GM12878 (cell line): ENCODE measurements at regions not wholly inside any gene's neighbourhood (a gene's known extent, or its start where the extent isn't known, plus 50 kb on each side); places are given as distances from the start of the nearest gene placed in this dataset.

Source experiments
- ATAC-seq: fragments of 200-7000 bp; cut with Tn5 transposase; 3 replicates; pipeline ENCODE4 v1.9.1; 2020; ENCODE audit warnings: mild to moderate bottlenecking, moderate library complexity
- BruUV-seq: library from RNA; stranded (reverse); fragments of 400-500 nt; replicated peaks from 2 replicates; lab custom pipeline; 2021; lab: Mats Ljungman, UMichigan
- CTCF ChIA-PET: fragments of 300-600 bp; sonication (Branson Sonifier 250); formaldehyde crosslinking; extraction: SDS; loops from one replicate; lab custom pipeline; 2021; ENCODE audit warnings: inconsistent platforms; lab: Yijun Ruan, JAX
- POLR2A ChIA-PET: fragments of 350-600 bp; formaldehyde crosslinking; extraction: SDS; loops from one replicate; lab custom pipeline; 2021; ENCODE audit warnings: inconsistent platforms; lab: Charles Lee
- RAD21 ChIA-PET: fragments of 300-600 bp; sonication (Branson Sonifier 250); formaldehyde crosslinking; loops from one replicate; lab custom pipeline; 2023; ENCODE audit warnings: antibody characterized with exemption; ENCODE audit not compliant: unreplicated experiment; lab: Charles Lee
- SMC1A ChIA-PET: fragments of 300-600 bp; sonication (Branson Sonifier 250); formaldehyde crosslinking; loops from one replicate; lab custom pipeline; 2023; ENCODE audit not compliant: unreplicated experiment, uncharacterized antibody; lab: Charles Lee
- DNase-seq: peaks from one replicate; pipeline ENCODE4 v3.0.0-alpha.2; 2011; ENCODE audit warnings: low read depth, low spot score
- FAIRE-seq: peaks from 3 replicates; lab custom pipeline; 2011; peaks lifted over from hg19 to GRCh38; lab: Jason Lieb, UNC
- H2AFZ ChIP-seq: 2 replicates; pipeline ENCODE4 v1.6.0; 2011; ENCODE audit warnings: low read depth, low read length, control low read depth; ENCODE audit not compliant: control insufficient read depth
- H3K27ac ChIP-seq: 2 replicates; pipeline ENCODE4 v1.5.1; 2011; ENCODE audit warnings: control low read depth; ENCODE audit not compliant: control insufficient read depth, insufficient read depth
- H3K27me3 ChIP-seq, 2 experiments: replicated peaks in 1 of 2; 2 replicates each; pipeline versions ENCODE4 v1.6.0 to v1.6.1; 2011; ENCODE audit warnings: low read length in 1 of 2; ENCODE audit not compliant: control insufficient read depth in 2 of 2, insufficient read depth in 2 of 2
- H3K36me3 ChIP-seq, 2 experiments: 2 replicates each; pipeline ENCODE4 v1.5.1; 2011; ENCODE audit warnings: low read length in 1 of 2; ENCODE audit not compliant: control insufficient read depth in 2 of 2, insufficient read depth in 2 of 2
- H3K4me1 ChIP-seq: 2 replicates; pipeline ENCODE4 v1.6.1; 2011; ENCODE audit warnings: mild to moderate bottlenecking, low read length, moderate library complexity, mixed read lengths; ENCODE audit not compliant: control insufficient read depth, insufficient read depth
- H3K4me2 ChIP-seq: 2 replicates; pipeline ENCODE4 v1.6.0; 2011; ENCODE audit warnings: control low read depth; ENCODE audit not compliant: control insufficient read depth, insufficient read depth
- H3K4me3 ChIP-seq: fragments of 200-600 bp; sonication (generic); 2 replicates; pipeline ENCODE4 v1.5.1; 2016
- H3K79me2 ChIP-seq: 2 replicates; pipeline ENCODE4 v1.6.0; 2011; ENCODE audit warnings: low read length; ENCODE audit not compliant: control insufficient read depth, insufficient read depth
- H3K9ac ChIP-seq: 2 replicates; pipeline ENCODE4 v1.8.0; 2011; ENCODE audit warnings: low read length, control low read depth, mixed read lengths; ENCODE audit not compliant: control insufficient read depth, insufficient read depth
- H3K9me3 ChIP-seq: replicated peaks from 3 replicates; pipeline ENCODE4 v1.5.1; 2011; ENCODE audit warnings: mild to moderate bottlenecking, low read length; ENCODE audit not compliant: control insufficient read depth, insufficient read depth
- H4K20me1 ChIP-seq: 2 replicates; pipeline ENCODE4 v1.6.0; 2011; ENCODE audit not compliant: control insufficient read depth, insufficient read depth
- ASH2L ChIP-seq: fragments of 300-600, 200-600 bp; sonication (generic); IDR thresholded peaks from 2 replicates; pipeline ENCODE4 v1.6.1; 2017; ENCODE audit warnings: low read depth, mild to moderate bottlenecking, borderline replicate concordance
- ETV6 ChIP-seq, 2 experiments: fragments of 450-650 bp in 1 of 2; IDR thresholded peaks in 1 of 2; conservative IDR thresholded peaks in 1 of 2; 2 replicates each; pipeline ENCODE4 v1.6.1; 2014; ENCODE audit warnings: antibody characterized with exemption in 1 of 2, borderline replicate concordance in 1 of 2, low read depth in 1 of 2, mild to moderate bottlenecking in 1 of 2, moderate library complexity in 1 of 2
- HCFC1 ChIP-seq: fragments of 150-350 bp; IDR thresholded peaks from 2 replicates; pipeline ENCODE4 v1.6.1; 2014; ENCODE audit warnings: low read length
- IKZF1 ChIP-seq: fragments of 450-650 bp; conservative IDR thresholded peaks from 2 replicates; pipeline ENCODE4 v1.6.1; 2017; ENCODE audit warnings: antibody characterized with exemption, mild to moderate bottlenecking
- LARP7 ChIP-seq: fragments of 450-650 bp; IDR thresholded peaks from 2 replicates; pipeline ENCODE4 v1.6.1; 2017; ENCODE audit warnings: mild to moderate bottlenecking
- NFYA ChIP-seq: IDR thresholded peaks from 2 replicates; pipeline ENCODE4 v1.6.1; 2011; ENCODE audit warnings: low read depth, mild to moderate bottlenecking, low read length, improper control_type of control experiment, borderline replicate concordance
- NFYB ChIP-seq: IDR thresholded peaks from 2 replicates; pipeline ENCODE4 v1.6.1; 2011; ENCODE audit warnings: low read depth, mild to moderate bottlenecking, low read length, improper control_type of control experiment, moderate library complexity; ENCODE audit not compliant: insufficient read depth
- NR2F1 ChIP-seq: fragments of 450-650 bp; conservative IDR thresholded peaks from 2 replicates; pipeline ENCODE4 v1.6.1; 2017; ENCODE audit warnings: mild to moderate bottlenecking
- RELA ChIP-seq: fragments of 450-650 bp; IDR thresholded peaks from 2 replicates; pipeline ENCODE4 v1.8.0; 2014; ENCODE audit warnings: borderline replicate concordance; ENCODE audit not compliant: partially characterized antibody
- RUNX3 ChIP-seq: IDR thresholded peaks from 2 replicates; pipeline ENCODE4 v1.6.1; 2012; ENCODE audit warnings: low read length, inconsistent platforms
- SIX5 ChIP-seq: IDR thresholded peaks from 2 replicates; pipeline ENCODE4 v1.6.1; 2011; ENCODE audit warnings: mild to moderate bottlenecking, low read depth, low read length, moderate library complexity; ENCODE audit not compliant: severe bottlenecking
- ZSCAN29 ChIP-seq: fragments of 450-650 bp; IDR thresholded peaks from 2 replicates; pipeline ENCODE4 v1.6.1; 2017; ENCODE audit warnings: mild to moderate bottlenecking, moderate library complexity
- WGBS: methylation state at CpG from one replicate; pipeline ENCODE4 v1.1.6; 2016; ENCODE audit warnings: low lambda C conversion rate; ENCODE audit not compliant: insufficient replicate concordance, insufficient coverage; ENCODE audit errors: missing lambda C conversion rate; 5-methylcytosine and 5-hydroxymethylcytosine counted together
- in situ Hi-C: fragments of 300-500 bp; cut with MboI; formaldehyde crosslinking; loops from 9 replicates; pipeline ENCODE4 v1.14.3; 2018; ENCODE audit warnings: mixed read lengths
- intact Hi-C: fragments of 100-400 bp; cut with micrococcal nuclease; formaldehyde crosslinking; loops from one replicate; pipeline ENCODE4 v1.14.2; 2022; ENCODE audit not compliant: unreplicated experiment
- TF ChIP-seq, protein P1 (sequence below): IDR thresholded peaks from 2 replicates; pipeline ENCODE4 v1.6.1; 2012; ENCODE audit warnings: low read depth, low read length, improper control_type of control experiment
- TF ChIP-seq, protein P2 (sequence below): fragments of 450-650 bp; IDR thresholded peaks from 2 replicates; pipeline ENCODE4 v1.6.1; 2016; ENCODE audit warnings: mild to moderate bottlenecking, moderate library complexity, borderline replicate concordance

DNA sequence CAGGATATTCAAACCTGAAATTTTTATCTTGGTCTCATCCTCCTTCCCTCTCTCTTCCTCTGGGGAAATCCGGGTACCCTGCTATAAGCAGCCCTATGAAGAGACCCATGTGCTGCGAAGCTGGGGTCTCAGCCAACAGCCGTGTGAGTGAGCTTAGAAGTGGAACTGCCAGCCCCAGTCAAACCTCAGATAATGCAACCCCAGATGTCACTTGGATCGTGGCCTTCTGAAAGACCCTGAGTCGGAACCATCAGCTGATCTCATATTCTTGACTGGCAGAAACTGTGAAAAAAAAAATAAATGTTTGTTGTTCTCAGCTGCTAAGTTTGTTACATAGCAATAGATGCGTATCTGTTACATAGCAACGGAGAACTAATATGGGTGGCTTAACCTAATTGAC is 198.1 kb upstream of the NPY2R start:
- DNase-seq (no peak), FAIRE-seq (no peak)
- Histone ChIP-seq H2AFZ (no peak overlapping the region), H4K20me1 (no peaks in the 10 kb centered on the region), H3K79me2 (no peaks in the 10 kb centered on the region), H3K9ac (no peak overlapping the region), H3K36me3 (no peaks in the 10 kb centered on the region)
- ChIA-PET CTCF (no interaction called here), POLR2A (no interaction called here)
- WGBS = 41% methylated on average over 7 of the region's 7 CpGs
- TF ChIP-seq IKZF1 (no peak), NFYB (no peak), HCFC1 (no peak), LARP7 (no peak), ASH2L (no peak), ZSCAN29 (no peak), SIX5 (no peak), ETV6 (conservative IDR thresholded peaks at IDR 0.05 in 1 of 2, IDR thresholded peaks at IDR 0.05 in 1 of 2; ENCODE audit: borderline replicate concordance in 1 of 2, low read depth in 1 of 2) (no peak), NR2F1 (no peak), NFYA (no peak), RELA (no peak), RUNX3 (no peak)
- TF ChIP-seq, protein P1, sequence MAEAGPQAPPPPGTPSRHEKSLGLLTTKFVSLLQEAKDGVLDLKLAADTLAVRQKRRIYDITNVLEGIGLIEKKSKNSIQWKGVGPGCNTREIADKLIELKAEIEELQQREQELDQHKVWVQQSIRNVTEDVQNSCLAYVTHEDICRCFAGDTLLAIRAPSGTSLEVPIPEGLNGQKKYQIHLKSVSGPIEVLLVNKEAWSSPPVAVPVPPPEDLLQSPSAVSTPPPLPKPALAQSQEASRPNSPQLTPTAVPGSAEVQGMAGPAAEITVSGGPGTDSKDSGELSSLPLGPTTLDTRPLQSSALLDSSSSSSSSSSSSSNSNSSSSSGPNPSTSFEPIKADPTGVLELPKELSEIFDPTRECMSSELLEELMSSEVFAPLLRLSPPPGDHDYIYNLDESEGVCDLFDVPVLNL = no peak
- TF ChIP-seq, protein P2, sequence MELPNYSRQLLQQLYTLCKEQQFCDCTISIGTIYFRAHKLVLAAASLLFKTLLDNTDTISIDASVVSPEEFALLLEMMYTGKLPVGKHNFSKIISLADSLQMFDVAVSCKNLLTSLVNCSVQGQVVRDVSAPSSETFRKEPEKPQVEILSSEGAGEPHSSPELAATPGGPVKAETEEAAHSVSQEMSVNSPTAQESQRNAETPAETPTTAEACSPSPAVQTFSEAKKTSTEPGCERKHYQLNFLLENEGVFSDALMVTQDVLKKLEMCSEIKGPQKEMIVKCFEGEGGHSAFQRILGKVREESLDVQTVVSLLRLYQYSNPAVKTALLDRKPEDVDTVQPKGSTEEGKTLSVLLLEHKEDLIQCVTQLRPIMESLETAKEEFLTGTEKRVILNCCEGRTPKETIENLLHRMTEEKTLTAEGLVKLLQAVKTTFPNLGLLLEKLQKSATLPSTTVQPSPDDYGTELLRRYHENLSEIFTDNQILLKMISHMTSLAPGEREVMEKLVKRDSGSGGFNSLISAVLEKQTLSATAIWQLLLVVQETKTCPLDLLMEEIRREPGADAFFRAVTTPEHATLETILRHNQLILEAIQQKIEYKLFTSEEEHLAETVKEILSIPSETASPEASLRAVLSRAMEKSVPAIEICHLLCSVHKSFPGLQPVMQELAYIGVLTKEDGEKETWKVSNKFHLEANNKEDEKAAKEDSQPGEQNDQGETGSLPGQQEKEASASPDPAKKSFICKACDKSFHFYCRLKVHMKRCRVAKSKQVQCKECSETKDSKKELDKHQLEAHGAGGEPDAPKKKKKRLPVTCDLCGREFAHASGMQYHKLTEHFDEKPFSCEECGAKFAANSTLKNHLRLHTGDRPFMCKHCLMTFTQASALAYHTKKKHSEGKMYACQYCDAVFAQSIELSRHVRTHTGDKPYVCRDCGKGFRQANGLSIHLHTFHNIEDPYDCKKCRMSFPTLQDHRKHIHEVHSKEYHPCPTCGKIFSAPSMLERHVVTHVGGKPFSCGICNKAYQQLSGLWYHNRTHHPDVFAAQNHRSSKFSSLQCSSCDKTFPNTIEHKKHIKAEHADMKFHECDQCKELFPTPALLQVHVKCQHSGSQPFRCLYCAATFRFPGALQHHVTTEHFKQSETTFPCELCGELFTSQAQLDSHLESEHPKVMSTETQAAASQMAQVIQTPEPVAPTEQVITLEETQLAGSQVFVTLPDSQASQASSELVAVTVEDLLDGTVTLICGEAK = no peak
- TF ChIP-seq, all 136 proteins: peak for 0
- ATAC-seq = no peak
- Histone ChIP-seq H3K4me1 (no peaks in the 10 kb centered on the region), H3K4me2 (no peak overlapping the region), H3K27ac (no peak overlapping the region), H3K9me3 (no peaks in the 10 kb centered on the region), H3K27me3 (peaks cover 0 to 2% of the 10 kb centered on the region in 2 experiments; a peak in 1 of 4 replicates), H3K4me3 (no peak overlapping the region)
- intact Hi-C loops = no loop called here
- BruUV-seq = no TSS peak
- RAD21 ChIA-PET = no interaction called here
- in situ Hi-C loops = no loop called here
- SMC1A ChIA-PET = no interaction called here
